B cell (primary cell): ENCODE measurements at regions not wholly inside any gene's neighbourhood (a gene's known extent, or its start where the extent isn't known, plus 50 kb on each side); places are given as distances from the start of the nearest gene placed in this dataset.

Experiments used
- EZH2 ChIP-seq: IDR thresholded peaks from 2 replicates; pipeline ENCODE4 v1.6.1; 2012; ENCODE audit warnings: borderline replicate concordance, low read depth, mild to moderate bottlenecking, moderate library complexity, low read length; ENCODE audit not compliant: insufficient read depth, poor library complexity, severe bottlenecking
- TF ChIP-seq, protein P1 (sequence below): fragments of 200-600 bp; IDR thresholded peaks from one replicate; pipeline ENCODE4 v1.8.0; 2022; ENCODE audit warnings: antibody characterized with exemption, mild to moderate bottlenecking

- TF ChIP-seq, protein P1, sequence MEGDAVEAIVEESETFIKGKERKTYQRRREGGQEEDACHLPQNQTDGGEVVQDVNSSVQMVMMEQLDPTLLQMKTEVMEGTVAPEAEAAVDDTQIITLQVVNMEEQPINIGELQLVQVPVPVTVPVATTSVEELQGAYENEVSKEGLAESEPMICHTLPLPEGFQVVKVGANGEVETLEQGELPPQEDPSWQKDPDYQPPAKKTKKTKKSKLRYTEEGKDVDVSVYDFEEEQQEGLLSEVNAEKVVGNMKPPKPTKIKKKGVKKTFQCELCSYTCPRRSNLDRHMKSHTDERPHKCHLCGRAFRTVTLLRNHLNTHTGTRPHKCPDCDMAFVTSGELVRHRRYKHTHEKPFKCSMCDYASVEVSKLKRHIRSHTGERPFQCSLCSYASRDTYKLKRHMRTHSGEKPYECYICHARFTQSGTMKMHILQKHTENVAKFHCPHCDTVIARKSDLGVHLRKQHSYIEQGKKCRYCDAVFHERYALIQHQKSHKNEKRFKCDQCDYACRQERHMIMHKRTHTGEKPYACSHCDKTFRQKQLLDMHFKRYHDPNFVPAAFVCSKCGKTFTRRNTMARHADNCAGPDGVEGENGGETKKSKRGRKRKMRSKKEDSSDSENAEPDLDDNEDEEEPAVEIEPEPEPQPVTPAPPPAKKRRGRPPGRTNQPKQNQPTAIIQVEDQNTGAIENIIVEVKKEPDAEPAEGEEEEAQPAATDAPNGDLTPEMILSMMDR: no peak
- no peak for TF ChIP-seq EZH2
Observed at GRCh38 chr12:43655586-43655985, 103.0 kb downstream of the PUS7L start.
